Fibroblast of mammary gland (primary cell): ENCODE measurements at regions not wholly inside any gene's neighbourhood (a gene's known extent, or its start where the extent isn't known, plus 50 kb on each side); places are given as distances from the start of the nearest gene placed in this dataset.

Experiments used
- DNase-seq: peaks from one replicate; pipeline ENCODE4 v3.0.0-alpha.2; 2010; ENCODE audit warnings: low read depth
- H3K4me3 ChIP-seq: 2 replicates; pipeline ENCODE4 v1.5.1; 2011; ENCODE audit warnings: low read depth, mild to moderate bottlenecking, low read length, moderate library complexity; ENCODE audit not compliant: control insufficient read depth
- TF ChIP-seq, protein P1 (sequence below): conservative IDR thresholded peaks from 2 replicates; pipeline ENCODE4 v1.5.1; 2011; ENCODE audit warnings: low read depth, low read length, inconsistent platforms; ENCODE audit not compliant: control insufficient read depth, insufficient read depth

- TF ChIP-seq, protein P1, sequence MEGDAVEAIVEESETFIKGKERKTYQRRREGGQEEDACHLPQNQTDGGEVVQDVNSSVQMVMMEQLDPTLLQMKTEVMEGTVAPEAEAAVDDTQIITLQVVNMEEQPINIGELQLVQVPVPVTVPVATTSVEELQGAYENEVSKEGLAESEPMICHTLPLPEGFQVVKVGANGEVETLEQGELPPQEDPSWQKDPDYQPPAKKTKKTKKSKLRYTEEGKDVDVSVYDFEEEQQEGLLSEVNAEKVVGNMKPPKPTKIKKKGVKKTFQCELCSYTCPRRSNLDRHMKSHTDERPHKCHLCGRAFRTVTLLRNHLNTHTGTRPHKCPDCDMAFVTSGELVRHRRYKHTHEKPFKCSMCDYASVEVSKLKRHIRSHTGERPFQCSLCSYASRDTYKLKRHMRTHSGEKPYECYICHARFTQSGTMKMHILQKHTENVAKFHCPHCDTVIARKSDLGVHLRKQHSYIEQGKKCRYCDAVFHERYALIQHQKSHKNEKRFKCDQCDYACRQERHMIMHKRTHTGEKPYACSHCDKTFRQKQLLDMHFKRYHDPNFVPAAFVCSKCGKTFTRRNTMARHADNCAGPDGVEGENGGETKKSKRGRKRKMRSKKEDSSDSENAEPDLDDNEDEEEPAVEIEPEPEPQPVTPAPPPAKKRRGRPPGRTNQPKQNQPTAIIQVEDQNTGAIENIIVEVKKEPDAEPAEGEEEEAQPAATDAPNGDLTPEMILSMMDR: no peak
- H3K4me3 ChIP-seq: no peak overlapping the region
- DNase-seq: no peak
These were observed 73.3 kb upstream of the GHITM start for GRCh38 chr10:84065804-84066601.

DNA sequence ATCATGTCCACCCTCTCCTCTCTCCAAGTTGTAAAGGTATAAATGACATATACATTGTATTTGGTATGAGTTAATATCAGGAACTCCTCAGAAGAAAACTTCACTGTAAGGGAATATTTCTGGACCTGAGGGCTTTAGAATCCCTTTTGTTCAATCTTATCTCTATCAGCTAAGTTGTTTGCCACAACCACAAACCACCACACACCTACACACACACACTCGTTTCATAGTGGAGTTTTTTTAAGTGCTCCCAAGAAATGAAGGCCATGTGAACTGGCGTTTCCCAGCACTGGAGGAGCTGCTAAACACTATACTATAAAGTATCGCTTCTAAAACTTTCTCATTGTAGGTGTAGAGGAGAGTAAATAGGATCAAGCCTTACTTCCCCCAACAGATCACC lies 64.8 kb upstream of the GHITM start:
- DNase-seq: no peak
- TF ChIP-seq, protein P1: no peak
- no peak overlapping the region for H3K4me3 ChIP-seq

GRCh38 chr10:84075226-84076046 lies 63.9 kb upstream of the GHITM start:
- DNase-seq: peak; percentile 51
- H3K4me3 ChIP-seq: no peak overlapping the region
- TF ChIP-seq, protein P1: no peak

DNA sequence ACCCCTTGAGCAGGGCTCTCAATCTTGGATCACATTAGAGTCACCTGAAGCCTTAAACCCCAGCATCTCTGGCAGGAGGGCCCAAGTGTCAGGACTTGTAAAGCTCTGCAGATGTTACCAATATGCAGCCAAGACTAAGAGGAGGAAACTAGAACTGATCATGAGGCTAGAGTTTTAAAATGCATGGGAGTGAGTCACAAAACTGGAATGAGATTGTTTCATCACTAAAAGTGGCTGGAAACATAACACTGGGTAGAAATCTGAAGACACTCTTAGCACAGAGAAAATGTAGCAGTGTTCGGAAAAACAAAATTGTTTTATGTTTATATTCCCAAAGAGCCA lies 63.3 kb upstream of the GHITM start:
- TF ChIP-seq, protein P1: no peak
- no peak overlapping the region for H3K4me3 ChIP-seq
- DNase-seq: peak; percentile 84

DNA sequence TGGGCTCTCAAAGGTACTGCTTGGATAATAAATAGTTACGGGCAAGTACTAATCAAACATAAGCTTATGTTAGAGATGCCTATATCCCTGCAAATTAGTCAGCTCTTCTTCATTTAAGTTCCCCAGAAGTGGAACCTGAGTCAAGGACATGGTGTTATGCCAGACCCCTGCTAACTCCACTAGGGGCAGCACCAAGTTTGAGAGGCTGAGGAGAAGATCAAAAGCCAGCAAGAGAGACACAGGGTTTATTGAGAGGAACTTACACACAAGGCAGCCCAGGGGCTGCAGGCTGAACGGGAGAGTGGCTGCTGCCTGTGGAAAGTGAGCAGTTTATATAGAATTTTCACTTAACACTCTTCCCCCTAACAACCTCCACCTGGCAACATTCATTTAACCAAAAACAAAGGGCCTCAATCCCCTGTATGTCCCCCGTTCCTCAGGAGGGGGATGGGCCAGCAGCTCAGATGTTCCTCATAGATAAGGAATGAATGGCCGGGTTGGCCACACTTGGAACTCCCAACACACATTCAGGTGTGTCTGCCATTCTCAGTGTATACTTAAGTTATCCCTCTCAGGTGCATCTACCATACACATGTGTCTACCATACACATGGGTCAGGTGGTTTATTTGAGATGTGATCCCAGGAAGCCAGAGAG lies 62.6 kb upstream of the GHITM start:
- no peak overlapping the region for H3K4me3 ChIP-seq
- DNase-seq: peak; percentile 53
- TF ChIP-seq, protein P1: peak; percentile 45

DNA sequence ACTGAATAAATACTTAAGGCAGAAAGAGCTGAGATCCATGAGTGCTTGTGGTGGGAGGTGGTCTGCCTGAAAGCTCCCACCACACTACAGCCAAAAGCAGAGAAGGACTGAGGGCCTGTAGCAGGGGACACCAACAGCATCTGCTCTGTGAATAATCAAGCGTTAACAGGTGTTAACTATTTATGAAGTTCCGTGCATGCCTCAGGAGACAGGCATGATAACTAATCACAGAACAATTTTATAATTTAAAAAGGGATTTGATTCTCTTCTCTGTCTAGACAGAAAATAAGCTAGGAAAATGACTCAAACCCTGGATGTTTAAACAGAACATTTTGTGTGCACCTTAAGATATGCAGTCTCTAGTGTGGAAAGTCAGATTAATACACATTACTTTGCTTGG lies 61.5 kb upstream of the GHITM start:
- H3K4me3 ChIP-seq: no peak overlapping the region
- TF ChIP-seq, protein P1: no peak
- DNase-seq: no peak
